Calu3 (cell line): ENCODE measurements at regions not wholly inside any gene's neighbourhood (a gene's known extent, or its start where the extent isn't known, plus 50 kb on each side); places are given as distances from the start of the nearest gene placed in this dataset.
A peak's percentile ranks its signal among the peaks of the same experiment; 100 is the strongest.

ENCODE experiments used
- BruUV-seq: library from RNA; stranded (reverse); fragments of 400-500 nt; replicated peaks from 2 replicates; lab custom pipeline; 2021; lab: Mats Ljungman, UMichigan
- CTCF ChIA-PET: fragments of 300-600 bp; sonication (Branson Sonifier 250); formaldehyde crosslinking; loops from one replicate; lab custom pipeline; 2022; ENCODE audit warnings: antibody characterized with exemption; lab: Charles Lee
- DNase-seq: peaks from one replicate; pipeline ENCODE4 v3.0.0; 2022
- H3K27ac Mint-ChIP-seq: one replicate; pipeline ENCODE4 v1.8.0; 2022; ENCODE audit warnings: mixed read lengths; ENCODE audit not compliant: unreplicated experiment
- H3K27me3 Mint-ChIP-seq: one replicate; pipeline ENCODE4 v1.8.0; 2022; ENCODE audit warnings: mixed read lengths; ENCODE audit not compliant: unreplicated experiment
- H3K36me3 Mint-ChIP-seq: one replicate; pipeline ENCODE4 v1.8.0; 2022; ENCODE audit warnings: mild to moderate bottlenecking, moderate library complexity, mixed read lengths; ENCODE audit not compliant: insufficient read depth, unreplicated experiment
- H3K4me1 Mint-ChIP-seq: one replicate; pipeline ENCODE4 v1.8.0; 2022; ENCODE audit warnings: mild to moderate bottlenecking, low read depth, mixed read lengths; ENCODE audit not compliant: unreplicated experiment
- H3K4me3 Mint-ChIP-seq: one replicate; pipeline ENCODE4 v1.8.0; 2022; ENCODE audit warnings: mild to moderate bottlenecking, low read depth, moderate library complexity, mixed read lengths; ENCODE audit not compliant: unreplicated experiment
- H3K9me3 Mint-ChIP-seq: one replicate; pipeline ENCODE4 v1.8.0; 2022; ENCODE audit warnings: low read depth, mixed read lengths; ENCODE audit not compliant: unreplicated experiment
- intact Hi-C: fragments of 100-400 bp; cut with micrococcal nuclease; formaldehyde crosslinking; loops from one replicate; pipeline ENCODE4 v1.10.0; 2022; ENCODE audit not compliant: unreplicated experiment
- TF ChIP-seq, protein P1 (sequence below): fragments of 200-600 bp; IDR thresholded peaks from one replicate; pipeline ENCODE4 v1.8.0; 2022; ENCODE audit warnings: antibody characterized with exemption; ENCODE audit not compliant: unreplicated experiment

DNA sequence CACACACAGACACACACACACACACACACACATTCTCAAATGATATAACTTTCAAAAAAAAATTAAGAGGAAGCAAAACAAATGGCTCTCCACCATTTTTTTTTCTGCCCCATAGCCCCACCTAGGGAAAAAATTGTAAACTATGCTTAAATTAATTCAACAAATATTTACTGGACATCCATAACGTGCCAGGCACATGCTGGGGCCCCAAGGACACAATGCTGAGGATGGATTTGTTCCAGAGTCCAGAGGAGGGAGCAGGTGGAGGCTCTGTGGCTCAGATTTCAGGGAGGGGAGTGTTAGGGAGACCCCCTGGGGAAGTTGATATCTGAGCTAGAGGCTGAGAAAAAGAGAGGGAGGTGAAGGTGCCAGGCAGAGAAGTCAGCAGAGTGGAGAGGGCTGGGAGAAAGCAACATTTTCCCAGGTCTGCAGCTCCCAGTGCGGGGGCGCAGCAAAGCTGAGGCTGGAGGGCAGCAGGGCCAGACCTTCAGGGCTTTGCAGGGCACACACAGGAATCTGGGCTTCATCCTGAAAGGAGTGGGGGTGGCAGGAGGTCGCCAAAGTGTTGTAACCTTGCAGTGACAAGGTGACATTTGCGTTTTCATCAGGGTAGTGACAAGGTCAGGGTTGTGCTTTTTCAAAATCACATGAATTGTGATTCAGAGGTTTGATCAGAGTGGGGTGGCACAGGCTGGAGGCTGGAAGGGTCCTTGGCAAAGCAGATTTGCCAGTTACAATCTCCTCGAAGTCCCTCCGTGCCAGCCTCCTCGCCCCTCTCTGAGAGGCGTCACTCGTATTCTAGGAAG lies 261.6 kb downstream of the WDR11 start:
- intact Hi-C loops: loop anchor here (5.0 kb wide), 1 partner anchor 45 kb away; no protein-coding TSS in a partner anchor
- peak overlapping the region; percentile 42 for H3K27ac Mint-ChIP-seq
- TF ChIP-seq, protein P1, sequence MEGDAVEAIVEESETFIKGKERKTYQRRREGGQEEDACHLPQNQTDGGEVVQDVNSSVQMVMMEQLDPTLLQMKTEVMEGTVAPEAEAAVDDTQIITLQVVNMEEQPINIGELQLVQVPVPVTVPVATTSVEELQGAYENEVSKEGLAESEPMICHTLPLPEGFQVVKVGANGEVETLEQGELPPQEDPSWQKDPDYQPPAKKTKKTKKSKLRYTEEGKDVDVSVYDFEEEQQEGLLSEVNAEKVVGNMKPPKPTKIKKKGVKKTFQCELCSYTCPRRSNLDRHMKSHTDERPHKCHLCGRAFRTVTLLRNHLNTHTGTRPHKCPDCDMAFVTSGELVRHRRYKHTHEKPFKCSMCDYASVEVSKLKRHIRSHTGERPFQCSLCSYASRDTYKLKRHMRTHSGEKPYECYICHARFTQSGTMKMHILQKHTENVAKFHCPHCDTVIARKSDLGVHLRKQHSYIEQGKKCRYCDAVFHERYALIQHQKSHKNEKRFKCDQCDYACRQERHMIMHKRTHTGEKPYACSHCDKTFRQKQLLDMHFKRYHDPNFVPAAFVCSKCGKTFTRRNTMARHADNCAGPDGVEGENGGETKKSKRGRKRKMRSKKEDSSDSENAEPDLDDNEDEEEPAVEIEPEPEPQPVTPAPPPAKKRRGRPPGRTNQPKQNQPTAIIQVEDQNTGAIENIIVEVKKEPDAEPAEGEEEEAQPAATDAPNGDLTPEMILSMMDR: no peak
- no TSS peak for BruUV-seq
- H3K27me3 Mint-ChIP-seq: no peaks in the 10 kb centered on the region
- H3K36me3 Mint-ChIP-seq: no peaks in the 10 kb centered on the region
- H3K4me1 Mint-ChIP-seq: peaks cover 27% of the 10 kb centered on the region
- DNase-seq: peak; percentile 1
- H3K4me3 Mint-ChIP-seq: peak overlapping the region; percentile 5
- peaks cover 5% of the 10 kb centered on the region for H3K9me3 Mint-ChIP-seq
- CTCF ChIA-PET: interaction anchor here (1.3 to 1.9 kb wide), 2 partner anchors 10 to 46 kb away, joined by 3 to 4 read pairs; no protein-coding TSS in a partner anchor

DNA sequence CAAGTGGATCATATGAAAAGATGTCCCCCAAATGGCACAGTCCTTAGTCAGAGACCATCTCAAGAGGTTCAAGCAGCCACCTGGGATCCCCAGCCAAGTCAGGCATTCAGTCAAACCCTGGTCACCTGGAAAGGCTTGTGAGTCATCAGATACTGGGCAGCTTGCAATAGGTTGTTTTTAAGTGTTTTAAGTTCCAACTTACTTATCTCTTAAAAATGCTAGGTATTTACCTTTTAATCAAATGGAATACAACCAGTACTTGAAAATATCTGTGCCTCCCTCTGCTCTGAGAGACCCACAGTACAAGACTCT lies 262.2 kb downstream of the WDR11 start:
- DNase-seq: peak; percentile 33
- Mint-ChIP-seq H3K36me3 (no peaks in the 10 kb centered on the region), H3K9me3 (peaks cover 5% of the 10 kb centered on the region), H3K4me3 (peak overlapping the region; percentile 5), H3K4me1 (peaks cover 27% of the 10 kb centered on the region), H3K27ac (peak overlapping the region; percentile 42), H3K27me3 (no peaks in the 10 kb centered on the region)
- TF ChIP-seq, protein P1: no peak
- BruUV-seq: no TSS peak
- intact Hi-C loops: loop anchor here (5.0 kb wide), 1 partner anchor 44 kb away; no protein-coding TSS in a partner anchor
- CTCF ChIA-PET: interaction anchor here (1.3 kb wide), 1 partner anchor 45 kb away, joined by 3 read pairs; no protein-coding TSS in a partner anchor

DNA sequence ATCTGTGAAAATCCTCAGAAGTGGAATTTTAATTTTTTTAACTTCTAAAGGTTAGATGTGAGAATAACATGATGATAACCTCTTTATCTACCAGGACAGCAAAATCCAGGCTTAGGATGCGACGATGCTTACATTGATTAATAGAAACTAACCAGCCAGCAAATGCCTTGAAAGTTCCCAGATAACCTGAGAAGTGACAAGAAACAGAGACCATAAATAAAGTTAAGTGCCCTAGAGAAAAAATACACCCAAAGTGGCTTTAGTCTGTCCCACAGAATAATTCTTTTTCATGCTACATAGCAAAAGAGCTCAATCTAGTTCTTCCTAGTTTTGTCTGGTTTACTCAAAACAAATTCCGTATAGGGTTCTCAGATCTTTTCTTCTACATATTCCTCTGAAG lies 262.7 kb downstream of the WDR11 start:
- intact Hi-C loops: loop anchor here (5.0 kb wide), 1 partner anchor 43 kb away; no protein-coding TSS in a partner anchor
- no peak for DNase-seq
- peaks cover 27% of the 10 kb centered on the region for H3K4me1 Mint-ChIP-seq
- H3K9me3 Mint-ChIP-seq: peaks cover 5% of the 10 kb centered on the region
- no peak overlapping the region for H3K4me3 Mint-ChIP-seq
- CTCF ChIA-PET: no interaction called here
- TF ChIP-seq, protein P1: no peak
- H3K27ac Mint-ChIP-seq: no peak overlapping the region
- H3K27me3 Mint-ChIP-seq: no peaks in the 10 kb centered on the region
- no peaks in the 10 kb centered on the region for H3K36me3 Mint-ChIP-seq
- BruUV-seq: no TSS peak

DNA sequence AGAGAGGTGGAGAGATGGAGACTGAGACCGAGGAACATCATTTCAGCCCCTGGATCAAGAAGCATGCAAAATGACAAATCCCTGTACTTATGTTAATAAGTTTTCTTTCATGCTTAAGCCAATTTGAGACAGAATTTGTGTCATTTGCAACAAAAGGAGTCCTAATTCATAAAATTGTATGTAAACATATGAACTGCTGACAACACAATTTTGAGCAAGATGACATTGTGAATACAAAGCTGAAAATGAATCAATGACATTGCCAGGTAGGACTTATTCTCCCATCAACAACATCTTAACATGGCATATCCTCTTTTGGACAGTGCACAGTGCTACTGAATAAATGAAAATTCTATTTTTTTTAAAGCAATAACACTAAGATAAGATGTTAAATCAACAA lies 264.0 kb downstream of the WDR11 start:
- DNase-seq: no peak
- intact Hi-C loops: no loop called here
- BruUV-seq: no TSS peak
- CTCF ChIA-PET: no interaction called here
- Mint-ChIP-seq H3K36me3 (no peaks in the 10 kb centered on the region), H3K9me3 (peaks cover 5% of the 10 kb centered on the region), H3K4me1 (peaks cover 24% of the 10 kb centered on the region), H3K4me3 (no peak overlapping the region), H3K27ac (no peak overlapping the region), H3K27me3 (no peaks in the 10 kb centered on the region)
- TF ChIP-seq, protein P1: no peak
